GM12874 (cell line): ENCODE measurements at regions not wholly inside any gene's neighbourhood (a gene's known extent, or its start where the extent isn't known, plus 50 kb on each side); places are given as distances from the start of the nearest gene placed in this dataset.

Source experiments
- TF ChIP-seq, protein P1 (sequence below): IDR thresholded peaks from 2 replicates; pipeline ENCODE4 v1.5.1; 2011; ENCODE audit warnings: low read depth, mild to moderate bottlenecking, control low read depth, low read length, moderate library complexity; ENCODE audit not compliant: insufficient read depth

GRCh38 chr16:7914748-7915147 is 582.1 kb downstream of the RBFOX1 start:
- TF ChIP-seq, protein P1, sequence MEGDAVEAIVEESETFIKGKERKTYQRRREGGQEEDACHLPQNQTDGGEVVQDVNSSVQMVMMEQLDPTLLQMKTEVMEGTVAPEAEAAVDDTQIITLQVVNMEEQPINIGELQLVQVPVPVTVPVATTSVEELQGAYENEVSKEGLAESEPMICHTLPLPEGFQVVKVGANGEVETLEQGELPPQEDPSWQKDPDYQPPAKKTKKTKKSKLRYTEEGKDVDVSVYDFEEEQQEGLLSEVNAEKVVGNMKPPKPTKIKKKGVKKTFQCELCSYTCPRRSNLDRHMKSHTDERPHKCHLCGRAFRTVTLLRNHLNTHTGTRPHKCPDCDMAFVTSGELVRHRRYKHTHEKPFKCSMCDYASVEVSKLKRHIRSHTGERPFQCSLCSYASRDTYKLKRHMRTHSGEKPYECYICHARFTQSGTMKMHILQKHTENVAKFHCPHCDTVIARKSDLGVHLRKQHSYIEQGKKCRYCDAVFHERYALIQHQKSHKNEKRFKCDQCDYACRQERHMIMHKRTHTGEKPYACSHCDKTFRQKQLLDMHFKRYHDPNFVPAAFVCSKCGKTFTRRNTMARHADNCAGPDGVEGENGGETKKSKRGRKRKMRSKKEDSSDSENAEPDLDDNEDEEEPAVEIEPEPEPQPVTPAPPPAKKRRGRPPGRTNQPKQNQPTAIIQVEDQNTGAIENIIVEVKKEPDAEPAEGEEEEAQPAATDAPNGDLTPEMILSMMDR = no peak

DNA sequence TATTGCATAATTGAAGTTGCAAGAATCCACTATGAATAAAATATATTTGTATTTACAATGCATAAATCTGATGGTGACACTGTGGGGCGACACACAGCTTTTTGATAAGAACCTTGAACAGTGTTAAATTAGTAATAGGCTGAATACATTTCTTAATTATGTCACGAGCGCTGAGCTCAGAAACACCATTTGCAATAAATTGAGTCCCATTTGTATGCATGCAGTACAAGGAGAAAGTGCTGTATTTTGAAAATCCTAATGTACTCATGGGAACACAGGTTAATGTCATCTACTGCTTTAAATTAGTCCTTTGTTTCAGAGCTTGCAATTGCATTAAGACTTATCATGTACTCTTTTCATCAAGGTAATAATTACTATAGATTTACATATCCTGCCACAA is 579.5 kb downstream of the RBFOX1 start:
- TF ChIP-seq, protein P1 = no peak

- TF ChIP-seq, protein P1 = no peak
Measured at GRCh38 chr16:7910116-7910515, 577.5 kb downstream of the RBFOX1 start.

DNA sequence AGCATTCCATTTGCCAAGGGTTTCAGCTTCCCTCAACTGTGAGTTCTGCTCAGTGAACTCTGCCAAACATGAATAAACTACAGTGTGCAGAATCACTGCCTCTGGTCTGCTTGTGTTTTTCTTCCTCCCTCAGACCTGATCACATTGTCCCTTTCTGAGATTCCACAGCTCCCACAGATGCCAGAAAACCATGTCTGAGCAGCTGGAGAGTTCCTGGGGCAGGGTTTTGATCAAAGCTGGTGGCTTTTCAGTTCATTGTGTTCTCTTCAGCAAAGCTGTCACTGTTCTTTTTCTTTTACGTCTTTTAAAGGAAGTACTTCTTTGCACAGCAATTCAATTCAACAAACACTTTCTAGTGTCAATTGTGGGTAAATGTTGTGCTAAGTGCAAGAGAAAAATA is 555.8 kb downstream of the RBFOX1 start:
- TF ChIP-seq, protein P1 = no peak

GRCh38 chr16:7887316-7887715 is 554.7 kb downstream of the RBFOX1 start:
- TF ChIP-seq, protein P1 = no peak

GRCh38 chr16:7871979-7872378 is 539.3 kb downstream of the RBFOX1 start:
- TF ChIP-seq, protein P1 = no peak

DNA sequence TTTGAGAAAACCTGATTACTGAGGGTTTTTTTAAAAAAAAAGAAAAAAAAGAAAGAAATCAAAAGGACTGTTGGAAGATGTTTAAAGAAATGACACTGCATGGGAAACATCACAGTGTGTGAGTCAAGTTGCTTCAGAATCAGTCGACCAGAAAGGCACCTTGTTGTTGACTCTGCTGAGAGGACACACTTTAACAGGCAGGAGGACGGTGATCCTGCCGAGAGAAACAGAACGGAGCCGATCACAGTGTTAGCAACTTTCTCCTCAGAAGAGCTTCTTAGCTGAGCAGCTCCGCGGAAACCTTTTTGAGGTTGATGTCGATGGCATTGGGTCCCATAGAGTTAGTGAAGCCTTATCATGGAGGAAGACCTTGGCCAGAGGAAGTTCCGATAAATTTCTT is 538.7 kb downstream of the RBFOX1 start:
- TF ChIP-seq, protein P1 = no peak

GRCh38 chr16:7867831-7868230 is 535.2 kb downstream of the RBFOX1 start:
- TF ChIP-seq, protein P1 = no peak
